ENCODE measurements at regions not wholly inside any gene's neighbourhood (a gene's known extent, or its start where the extent isn't known, plus 50 kb on each side); places are given as distances from the start of the nearest gene placed in this dataset.
"Not testable (repeated sequence)": the region's sequence is repeated elsewhere in the genome, so short reads cannot be mapped to it uniquely, and the experiment has no call there.

DNA sequence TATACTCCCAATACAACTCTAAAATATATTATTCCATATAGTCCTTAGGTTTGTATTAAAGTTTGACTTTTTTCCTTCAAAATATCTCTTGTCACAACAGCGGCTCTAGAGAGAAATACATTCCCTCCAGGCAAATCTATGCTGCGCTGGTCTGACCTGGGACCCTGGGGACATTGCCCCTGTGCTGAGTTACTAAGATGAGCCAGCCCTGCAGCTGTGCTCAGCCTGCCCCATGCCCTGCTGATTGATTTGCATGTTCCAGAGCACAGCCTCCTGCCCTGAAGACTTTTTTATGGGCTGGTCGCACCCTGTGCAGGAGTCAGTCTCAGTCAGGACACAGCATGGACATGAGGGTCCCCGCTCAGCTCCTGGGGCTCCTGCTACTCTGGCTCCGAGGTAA lies 1170.7 kb downstream of the RPIA start:
- TF ChIP-seq, protein P1, sequence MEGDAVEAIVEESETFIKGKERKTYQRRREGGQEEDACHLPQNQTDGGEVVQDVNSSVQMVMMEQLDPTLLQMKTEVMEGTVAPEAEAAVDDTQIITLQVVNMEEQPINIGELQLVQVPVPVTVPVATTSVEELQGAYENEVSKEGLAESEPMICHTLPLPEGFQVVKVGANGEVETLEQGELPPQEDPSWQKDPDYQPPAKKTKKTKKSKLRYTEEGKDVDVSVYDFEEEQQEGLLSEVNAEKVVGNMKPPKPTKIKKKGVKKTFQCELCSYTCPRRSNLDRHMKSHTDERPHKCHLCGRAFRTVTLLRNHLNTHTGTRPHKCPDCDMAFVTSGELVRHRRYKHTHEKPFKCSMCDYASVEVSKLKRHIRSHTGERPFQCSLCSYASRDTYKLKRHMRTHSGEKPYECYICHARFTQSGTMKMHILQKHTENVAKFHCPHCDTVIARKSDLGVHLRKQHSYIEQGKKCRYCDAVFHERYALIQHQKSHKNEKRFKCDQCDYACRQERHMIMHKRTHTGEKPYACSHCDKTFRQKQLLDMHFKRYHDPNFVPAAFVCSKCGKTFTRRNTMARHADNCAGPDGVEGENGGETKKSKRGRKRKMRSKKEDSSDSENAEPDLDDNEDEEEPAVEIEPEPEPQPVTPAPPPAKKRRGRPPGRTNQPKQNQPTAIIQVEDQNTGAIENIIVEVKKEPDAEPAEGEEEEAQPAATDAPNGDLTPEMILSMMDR (IDR thresholded peaks at IDR 0.05) = not testable (repeated sequence)
- not testable (repeated sequence) for TF ChIP-seq POLR2A (IDR thresholded peaks at IDR 0.05)

Measured in adrenal gland (tissue), 5 donors.